NCI-H1092 (cell line): ENCODE measurements at regions not wholly inside any gene's neighbourhood (a gene's known extent, or its start where the extent isn't known, plus 50 kb on each side); places are given as distances from the start of the nearest gene placed in this dataset.

Source experiments
- DNase-seq: peaks from one replicate; lab custom pipeline; 2025; lab: John Stamatoyannopoulos, UW

DNA sequence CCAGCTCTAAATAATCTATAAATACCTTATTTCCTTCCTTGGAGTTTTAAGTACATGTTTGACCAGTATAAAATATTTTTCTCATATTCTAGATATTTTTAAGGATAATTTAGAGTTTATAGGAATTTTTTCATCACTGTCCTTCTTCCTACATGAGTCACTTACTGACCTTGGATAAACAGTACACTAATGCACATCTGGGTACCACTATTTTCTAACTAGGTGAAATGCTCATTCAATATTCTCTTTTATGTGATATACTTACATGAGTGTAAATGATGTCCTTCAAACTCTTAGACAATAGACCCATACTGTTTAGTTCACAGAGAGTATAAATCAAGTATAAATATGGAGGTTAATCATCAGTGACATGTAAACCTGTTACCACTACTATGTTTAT lies 1574.2 kb upstream of the ACVR2A start:
- no peak for DNase-seq

DNA sequence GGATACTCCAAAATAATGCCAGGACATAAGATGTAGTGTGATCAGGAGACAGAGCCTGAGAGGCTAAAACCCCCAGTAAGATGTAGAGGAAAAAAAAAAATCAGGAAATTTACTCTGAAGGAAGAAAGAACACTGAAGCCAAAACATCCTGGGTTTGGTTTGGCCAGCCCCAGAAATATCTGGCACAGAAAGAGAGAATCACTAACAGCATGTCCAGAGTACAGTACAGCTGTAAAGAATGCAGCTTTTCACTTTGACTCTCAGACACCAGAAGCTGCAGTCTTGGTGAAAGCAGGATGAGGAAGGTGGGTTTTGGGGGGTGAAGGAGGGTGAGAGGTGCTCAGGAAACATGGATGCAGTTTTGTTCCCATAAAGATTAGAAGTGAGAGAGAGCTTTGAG lies 1577.7 kb upstream of the ACVR2A start:
- DNase-seq: no peak

DNA sequence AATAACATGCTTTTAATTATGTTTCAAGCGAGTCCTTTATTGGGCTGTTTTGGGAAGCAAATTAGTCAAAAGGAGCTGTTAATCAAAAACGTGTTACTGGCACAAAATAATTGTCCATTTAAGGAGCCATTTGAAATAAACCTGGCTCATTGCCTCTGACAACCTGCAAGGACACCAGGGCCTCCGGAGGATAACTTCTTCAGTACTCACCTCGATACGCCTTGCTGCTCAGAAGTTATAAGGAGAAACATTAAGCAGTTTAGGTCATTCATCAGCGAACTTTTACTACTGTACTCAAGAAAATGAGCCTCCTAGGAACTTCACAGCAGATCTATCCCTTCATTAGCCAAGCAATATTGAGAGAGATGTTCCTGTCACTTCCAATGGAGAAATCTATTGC lies 1579.2 kb upstream of the ACVR2A start:
- no peak for DNase-seq

DNA sequence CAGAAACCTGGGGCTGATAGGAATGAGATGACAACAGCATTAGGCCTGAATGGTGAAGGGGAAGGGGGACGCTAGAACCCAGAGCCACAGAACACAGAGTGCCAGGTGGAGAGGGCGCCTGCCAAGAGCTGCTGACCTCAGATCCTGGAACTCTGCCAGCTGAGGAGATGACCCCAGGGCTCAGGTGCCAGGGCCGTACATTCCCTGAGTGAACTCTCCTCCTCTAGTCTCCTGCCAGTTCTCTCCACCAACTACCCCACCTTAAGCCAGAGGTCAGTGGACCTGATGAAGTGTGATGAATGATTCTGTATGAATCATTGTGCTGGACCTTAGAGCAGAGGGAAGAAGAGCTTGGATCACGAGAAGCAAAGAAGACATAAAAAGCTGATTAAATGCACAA lies 1582.2 kb upstream of the ACVR2A start:
- DNase-seq: no peak

DNA sequence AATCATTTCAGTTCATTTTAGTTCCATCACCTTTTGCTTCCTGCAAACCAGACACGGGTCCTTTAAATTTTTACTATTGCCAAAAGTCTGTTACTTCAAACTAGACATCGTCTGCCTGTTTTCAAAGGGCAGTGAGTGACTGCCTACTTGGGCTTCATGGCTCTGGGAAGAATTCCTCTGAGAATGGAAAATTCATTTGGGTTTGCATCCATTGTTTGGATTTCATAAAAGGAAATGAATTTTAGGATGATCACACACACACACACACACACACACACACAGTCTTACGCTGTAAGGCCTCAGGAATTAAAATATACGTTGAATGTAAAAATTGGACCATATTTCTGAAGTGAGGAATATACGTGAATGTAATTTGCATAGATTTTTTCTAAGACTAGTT lies 1584.3 kb upstream of the ACVR2A start:
- no peak for DNase-seq

DNA sequence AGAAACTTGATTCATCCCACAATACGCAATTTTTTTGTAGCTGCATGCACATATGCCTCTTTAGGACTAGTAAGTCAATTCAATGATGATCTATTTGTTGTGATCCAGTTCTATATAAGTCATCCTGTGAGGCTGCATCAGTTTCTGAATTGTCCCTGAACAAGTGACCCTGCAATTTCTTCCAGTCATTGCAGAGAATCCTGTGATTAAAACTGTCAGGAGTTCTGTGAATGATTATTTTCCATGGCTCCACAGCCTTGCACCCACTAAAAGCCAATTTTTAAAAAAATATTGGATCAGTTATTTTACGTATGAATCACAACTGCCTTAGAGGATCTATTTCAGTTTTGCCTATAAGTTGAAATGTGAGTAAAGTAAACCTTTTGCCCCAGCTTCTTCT lies 1585.0 kb upstream of the ACVR2A start:
- DNase-seq: no peak

DNA sequence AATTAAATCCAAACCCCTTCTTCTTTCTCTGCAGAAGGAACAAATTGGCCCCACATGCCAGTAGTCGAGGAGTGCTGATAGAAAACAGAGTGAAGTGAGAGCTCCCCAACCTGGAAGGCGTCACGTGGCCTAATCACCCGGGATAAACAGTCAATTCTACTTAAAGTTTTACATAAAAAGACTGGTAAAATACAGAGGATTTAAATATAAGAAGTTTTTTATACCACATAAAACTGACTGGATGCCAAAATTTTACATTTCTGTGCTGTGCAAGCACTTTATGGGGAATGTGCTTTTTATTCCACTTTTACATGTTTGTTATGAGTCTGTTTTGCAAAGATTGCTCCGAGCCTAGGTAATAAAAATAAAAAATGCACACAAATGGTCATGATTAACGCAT lies 1586.8 kb upstream of the ACVR2A start:
- no peak for DNase-seq

DNA sequence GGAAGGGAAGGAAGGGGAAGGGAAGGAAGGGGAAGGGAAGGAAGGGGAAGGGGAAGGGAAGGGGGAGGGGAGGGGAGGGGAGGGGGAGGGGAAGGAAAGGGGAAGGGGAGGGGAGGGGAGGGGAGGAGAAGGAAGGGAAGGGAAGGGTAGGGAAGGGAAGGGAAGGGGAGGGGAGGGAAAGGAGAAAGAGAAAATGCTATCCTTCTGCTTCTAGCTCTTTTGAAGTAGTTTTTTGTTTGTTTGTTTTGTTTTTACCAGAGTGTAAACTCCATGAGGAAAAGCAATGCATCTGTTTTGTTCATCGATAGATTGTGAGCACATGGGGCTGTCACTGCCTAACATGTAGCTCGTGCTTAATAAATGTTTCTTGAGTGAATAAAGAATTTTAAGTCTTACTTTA lies 1592.7 kb upstream of the ACVR2A start:
- DNase-seq: no peak

DNA sequence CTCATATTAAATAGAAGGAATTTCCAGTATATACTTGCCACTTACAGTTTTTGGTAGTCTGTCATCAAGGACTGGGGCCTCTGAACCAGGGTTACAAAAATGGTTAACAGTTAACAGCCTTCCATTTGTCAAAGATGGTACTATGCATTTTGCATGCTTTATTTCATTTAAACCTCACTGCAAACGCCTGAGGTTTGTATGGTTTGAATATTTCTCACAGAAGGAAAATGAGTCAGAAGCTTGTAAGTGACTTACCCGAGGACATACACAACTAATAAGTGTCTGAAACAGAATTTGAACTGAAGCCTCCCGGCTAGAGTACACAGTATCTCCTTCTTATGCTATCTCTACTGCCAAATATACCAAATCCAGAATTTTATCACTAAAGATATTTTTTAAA lies 1593.5 kb upstream of the ACVR2A start:
- DNase-seq: no peak

DNA sequence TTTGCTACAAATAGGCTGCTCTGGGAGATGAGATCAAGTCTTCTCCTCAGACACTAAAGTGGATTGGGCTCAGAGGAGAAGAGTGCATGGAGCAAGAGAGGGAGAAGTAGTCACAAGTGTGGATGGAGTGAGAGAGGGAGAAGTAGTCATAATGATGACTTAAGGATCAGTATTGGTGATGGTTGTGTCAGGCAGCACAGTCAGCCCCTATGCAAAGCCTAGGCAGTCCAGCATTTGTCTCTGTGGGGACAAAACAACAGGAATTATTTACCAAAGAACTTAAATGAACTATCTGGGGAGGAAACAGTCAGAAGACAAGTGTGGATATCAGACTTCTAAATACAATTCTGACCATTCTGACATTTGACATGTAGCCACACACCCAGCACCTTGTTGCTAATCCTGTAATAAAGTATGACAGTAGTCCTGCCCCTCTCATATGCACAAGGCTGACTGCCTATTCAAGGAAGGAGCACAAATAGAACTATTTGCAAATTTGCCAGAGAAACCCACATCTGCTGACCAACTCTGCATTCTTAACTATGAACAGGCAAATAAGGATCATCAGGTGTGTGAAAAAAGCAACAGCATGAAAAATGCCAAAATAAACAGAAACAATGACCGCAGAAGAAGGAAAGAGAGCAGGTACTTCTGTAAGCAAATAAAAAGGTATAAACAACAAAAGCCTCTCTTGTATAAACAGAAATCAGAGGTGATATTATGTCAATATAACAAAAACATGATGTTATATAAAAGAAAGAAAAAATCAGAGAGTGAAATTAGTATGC lies 1597.9 kb upstream of the ACVR2A start:
- no peak for DNase-seq

DNA sequence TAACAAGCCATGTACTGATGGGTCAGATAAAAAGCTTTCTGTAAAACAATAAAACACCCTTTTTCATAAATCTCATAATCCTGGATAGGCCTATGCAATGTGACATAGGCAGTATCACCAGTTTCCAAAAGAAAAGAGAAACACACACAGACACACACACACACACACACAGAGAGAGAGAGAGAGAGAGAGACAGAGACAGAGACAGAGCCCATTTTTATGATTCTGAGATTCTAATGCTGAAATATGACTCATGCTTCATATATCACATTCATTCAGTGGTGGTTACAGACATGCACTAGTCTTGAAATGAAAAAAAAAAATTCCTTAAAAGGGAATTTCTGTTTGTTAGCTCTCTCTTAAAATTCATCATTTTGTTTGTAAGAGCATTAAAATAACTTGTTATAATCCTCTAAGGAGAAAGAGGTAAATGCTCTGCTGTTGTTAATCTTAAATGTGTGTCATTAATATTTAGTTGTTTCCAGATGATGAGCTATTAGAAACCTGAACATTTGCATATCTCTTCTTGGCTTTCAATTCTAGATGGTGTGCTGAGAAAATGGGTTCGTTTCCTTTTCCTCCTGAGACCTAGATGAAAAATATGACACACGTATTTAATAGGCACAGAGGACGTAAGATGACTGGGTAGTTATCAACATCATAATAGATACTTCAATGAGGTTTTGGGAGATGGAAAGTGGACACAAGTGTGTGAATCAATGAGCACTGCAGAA lies 1598.7 kb upstream of the ACVR2A start:
- DNase-seq: no peak

DNA sequence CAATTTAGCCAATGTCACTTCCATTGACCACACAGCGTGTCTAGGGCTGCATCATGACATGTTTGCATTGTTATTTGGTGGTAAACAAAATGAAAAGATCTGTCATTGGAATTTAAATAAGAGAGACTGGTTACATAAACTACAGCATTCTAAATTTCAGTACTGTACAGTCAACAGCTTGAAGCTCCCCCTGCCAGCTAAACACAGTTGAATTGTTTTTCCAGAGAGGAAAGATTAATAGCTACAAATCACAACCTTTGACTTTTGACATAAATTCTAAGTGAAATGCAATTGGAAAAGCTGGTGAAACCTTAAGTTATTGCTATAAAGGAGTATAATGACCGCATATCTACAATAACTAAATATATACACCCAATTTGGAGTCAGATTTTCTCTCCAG lies 1600.0 kb upstream of the ACVR2A start:
- DNase-seq: no peak

DNA sequence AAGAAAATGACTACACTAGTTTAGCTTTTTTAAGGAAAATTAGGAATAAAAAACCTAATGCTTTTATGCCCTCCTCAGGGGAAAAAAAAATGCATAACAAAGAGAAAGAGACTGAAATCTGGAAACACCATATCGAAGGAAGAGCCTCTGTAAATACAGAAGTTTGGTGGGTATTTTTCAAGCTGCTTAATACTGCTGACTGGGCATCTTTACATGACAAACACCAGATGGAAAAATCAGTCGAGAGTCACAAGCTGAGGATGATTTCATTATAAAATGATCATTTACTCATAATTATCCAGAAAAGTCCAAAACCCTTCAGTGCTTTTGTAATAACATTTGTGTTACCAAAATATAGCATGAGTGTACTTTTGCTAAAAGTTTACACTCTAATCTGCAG lies 1600.7 kb upstream of the ACVR2A start:
- no peak for DNase-seq

DNA sequence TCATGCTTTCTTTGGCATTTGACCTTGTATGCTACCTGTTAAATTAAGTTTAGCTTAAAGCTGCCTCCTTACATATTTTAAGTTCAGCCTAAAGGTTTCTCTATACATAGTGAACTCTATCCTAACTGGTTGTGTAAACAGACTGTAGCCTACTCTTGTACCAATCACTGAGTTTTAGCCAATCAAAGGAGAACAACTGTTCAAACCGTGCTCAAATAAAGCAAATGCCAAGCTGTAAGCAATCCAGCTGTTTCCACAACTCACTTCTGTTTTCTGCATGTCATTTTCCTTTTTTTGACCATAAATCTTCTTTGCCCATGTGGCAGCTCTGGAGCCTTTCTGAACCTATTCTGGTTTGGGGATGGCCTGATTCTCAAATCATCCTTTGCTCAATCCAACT lies 1603.8 kb upstream of the ACVR2A start:
- DNase-seq: no peak

DNA sequence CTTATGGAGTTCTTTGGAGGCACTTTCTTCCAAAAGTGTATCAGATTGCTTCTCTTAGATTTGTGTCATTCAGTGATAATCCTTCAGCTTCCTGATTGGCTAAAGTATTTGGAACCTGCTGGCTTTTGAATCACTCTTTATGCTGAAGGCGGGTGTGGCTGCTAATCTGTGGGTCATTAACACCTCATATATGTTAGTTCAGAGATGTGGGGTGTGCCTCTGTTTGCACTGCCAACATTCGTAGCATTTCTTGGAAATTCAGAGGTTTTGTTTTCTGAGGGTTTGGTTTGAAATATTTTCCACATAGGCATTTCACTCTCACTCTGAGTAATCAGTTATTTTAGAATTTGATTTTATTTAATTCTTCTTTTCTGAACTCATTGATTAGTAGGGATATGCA lies 1604.4 kb upstream of the ACVR2A start:
- DNase-seq: no peak

DNA sequence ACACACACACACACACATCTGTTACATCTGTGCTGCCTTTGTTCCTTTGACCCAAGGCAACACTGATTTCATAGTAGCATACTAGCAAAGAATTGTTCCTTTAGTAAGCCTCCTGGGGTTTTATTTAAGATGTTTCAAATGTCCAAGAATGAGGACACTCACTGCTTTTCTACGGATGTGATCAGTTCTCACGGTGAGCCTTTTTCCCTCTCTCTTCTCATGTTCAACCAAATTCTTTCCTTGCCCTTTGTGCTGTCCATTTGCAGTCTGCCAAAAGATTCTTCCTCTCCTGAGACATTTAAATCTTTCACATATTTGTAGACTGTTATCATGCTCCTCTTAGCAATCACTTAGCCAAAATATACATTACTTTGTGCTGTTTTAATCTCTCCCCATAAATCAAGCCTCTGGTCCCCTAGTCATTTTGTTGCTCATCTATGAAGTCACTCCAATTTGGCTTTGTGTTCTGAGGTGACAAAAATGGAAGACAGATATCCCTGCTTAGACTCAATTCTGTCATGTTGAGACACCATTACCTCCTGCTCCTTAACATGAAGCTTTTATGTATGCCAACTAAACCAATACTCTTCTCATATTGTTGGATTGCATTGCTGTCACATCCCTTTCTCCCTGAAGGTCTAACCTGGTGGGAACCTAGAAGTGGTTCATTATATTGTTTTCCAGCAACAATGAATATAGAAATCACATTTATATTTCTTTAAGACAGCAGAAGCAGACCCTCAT lies 1605.3 kb upstream of the ACVR2A start:
- no peak for DNase-seq

DNA sequence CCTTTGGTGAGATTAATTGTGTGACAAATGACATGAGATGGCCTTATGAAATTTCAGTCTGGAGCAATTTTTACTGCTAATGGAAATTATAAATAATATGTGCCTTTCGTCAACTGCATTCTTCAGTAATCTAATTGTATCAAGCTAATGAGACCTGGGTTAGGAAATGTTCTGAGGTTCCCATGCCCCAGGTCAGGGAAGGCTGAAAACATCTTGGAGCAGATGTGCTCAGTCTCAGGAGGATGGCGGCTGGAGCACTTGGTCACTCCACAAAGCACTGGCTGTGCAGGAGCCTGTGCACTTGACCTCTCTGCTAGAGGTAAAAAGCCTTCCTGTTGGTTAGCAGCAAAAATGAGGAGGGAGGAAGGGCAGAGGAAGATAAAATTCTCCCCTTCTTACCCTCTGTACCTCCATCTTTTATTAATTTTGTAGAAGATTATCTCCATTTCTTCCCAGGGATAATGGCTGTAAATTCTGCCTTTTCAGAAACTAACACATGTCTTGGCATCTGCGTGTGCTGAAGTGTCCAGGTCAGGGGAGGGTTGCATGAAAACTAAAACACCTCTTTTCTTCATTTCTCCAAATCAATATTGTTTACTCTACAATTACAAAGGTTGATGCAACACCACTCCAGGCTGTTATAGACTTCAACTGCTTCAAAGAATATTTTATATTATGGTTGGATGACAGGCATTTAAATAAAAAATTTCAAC lies 1606.4 kb upstream of the ACVR2A start:
- no peak for DNase-seq

DNA sequence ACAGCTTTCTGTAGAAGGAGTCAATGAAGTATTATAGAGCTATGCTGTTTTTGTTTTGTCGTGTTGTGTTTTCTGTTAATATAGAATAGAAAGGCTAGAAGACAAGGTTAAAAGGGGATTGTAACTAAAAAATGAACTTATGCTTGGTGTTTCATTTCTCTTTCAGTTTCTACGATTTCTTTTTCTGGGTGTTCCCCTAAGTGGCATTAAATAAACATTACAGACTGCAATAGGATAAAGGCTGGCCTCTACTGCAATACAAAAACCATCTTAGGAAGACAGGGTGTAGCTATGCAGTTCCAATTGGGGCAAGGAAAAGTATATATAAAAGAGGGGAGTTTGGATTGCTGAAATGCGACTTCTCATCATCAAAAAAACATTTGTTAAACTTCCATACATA lies 1609.7 kb upstream of the ACVR2A start:
- DNase-seq: no peak

DNA sequence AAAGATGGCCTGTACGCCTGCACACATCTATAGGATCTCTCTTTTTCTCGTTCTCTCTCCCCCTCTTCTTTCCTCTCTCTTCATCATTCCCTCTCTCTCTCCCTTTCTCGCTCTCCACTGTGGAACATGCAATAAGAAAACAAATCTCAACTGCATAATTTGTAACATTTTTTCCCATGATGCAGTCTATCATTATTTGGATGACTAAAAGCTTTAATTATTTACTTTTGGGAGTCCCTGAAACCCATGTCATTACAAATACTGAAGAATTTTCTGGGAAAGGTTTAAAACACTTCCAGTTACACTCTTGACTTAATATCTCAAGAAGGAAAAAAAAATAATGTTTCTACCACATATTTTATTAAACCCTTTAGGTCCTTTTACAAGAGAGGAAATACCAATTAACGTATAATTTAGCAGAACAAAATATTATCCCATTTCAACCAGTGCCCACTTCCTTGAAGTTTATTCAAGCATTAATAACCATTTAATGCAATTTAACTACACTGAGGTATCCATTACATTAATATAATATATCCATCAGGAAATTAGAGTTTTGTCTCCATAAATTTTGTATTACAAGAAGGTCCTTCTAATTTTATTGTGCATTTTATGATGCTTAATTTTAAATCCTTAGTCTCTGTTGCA lies 1615.2 kb upstream of the ACVR2A start:
- DNase-seq: no peak

DNA sequence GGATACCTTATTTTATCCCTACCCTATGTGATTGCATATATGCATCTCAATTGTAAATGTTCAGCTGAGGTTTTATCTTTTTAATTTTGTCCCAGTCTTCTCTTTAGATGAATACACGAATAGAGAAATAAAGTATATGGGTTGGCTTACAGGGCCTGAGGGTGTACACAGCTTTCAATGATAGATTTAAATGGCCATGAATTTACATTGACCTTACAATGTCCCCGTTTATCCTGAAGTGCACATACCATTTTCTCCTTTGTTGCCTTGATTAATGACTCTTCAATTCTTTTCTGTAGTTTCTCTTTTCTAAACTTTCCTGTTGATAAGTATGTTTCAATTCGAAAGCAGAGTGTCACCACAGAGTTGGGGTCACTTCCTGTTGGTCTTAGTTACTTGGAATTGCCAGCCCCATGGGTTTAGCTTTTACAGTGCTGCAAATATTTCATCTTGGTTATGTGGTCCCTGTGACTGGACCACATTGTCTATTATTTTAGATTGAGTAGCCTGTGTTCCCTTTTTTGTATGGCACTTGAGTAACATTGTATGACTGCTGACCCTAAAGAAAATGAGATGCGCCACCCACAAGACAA lies 1616.3 kb upstream of the ACVR2A start:
- no peak for DNase-seq

DNA sequence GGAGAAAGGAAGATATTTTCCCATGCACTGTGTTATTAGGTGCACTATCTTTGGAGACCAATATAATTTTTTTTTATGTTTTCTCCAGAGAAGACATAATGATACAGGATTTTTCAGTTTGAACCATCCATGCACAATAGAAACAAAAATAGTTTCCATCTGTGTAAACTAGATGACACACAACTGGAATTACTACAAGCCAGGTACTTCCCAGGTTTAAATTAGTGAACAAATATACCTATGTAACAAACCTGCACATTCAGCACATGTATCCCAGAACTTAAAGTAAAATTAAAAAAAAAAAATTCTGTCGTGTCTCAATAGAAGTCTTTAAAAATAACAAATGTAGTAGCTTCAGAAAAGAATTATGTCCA lies 1616.8 kb upstream of the ACVR2A start:
- no peak for DNase-seq
